Neutrophil (primary cell): ENCODE measurements at regions not wholly inside any gene's neighbourhood (a gene's known extent, or its start where the extent isn't known, plus 50 kb on each side); places are given as distances from the start of the nearest gene placed in this dataset.

Experiments
- H3K27ac ChIP-seq: fragments of 200-600 bp; sonication (generic); 2 replicates; pipeline ENCODE4 v1.5.1; 2016; ENCODE audit warnings: mild to moderate bottlenecking, moderate library complexity
- H3K27me3 ChIP-seq: fragments of 200-600 bp; sonication (generic); 2 replicates; pipeline ENCODE4 v1.6.0; 2016; ENCODE audit warnings: mild to moderate bottlenecking
- H3K36me3 ChIP-seq: fragments of 200-600 bp; sonication (generic); 2 replicates; pipeline ENCODE4 v1.5.1; 2017
- H3K4me1 ChIP-seq, 2 experiments: fragments of 200-600 bp in 1 of 2; sonication (generic) in 1 of 2; 1 replicate in 1 of 2; 2 replicates in 1 of 2; pipeline versions ENCODE4 v1.5.1 to v1.6.1; 2013 to 2016; ENCODE audit warnings: low read depth in 1 of 2, low read length in 1 of 2, mild to moderate bottlenecking in 1 of 2, moderate library complexity in 1 of 2; ENCODE audit not compliant: control insufficient read depth in 1 of 2, insufficient read depth in 1 of 2
- H3K4me3 ChIP-seq, 2 experiments: fragments of 200-600 bp in 1 of 2; sonication (generic) in 1 of 2; 1 replicate in 1 of 2; 2 replicates in 1 of 2; pipeline ENCODE4 v1.5.1; 2013 to 2016; ENCODE audit warnings: low read depth in 1 of 2, low read length in 1 of 2, mild to moderate bottlenecking in 1 of 2, moderate library complexity in 1 of 2
- H3K9me3 ChIP-seq: fragments of 200-600 bp; sonication (generic); 2 replicates; pipeline ENCODE4 v1.5.1; 2016
- CTCF ChIP-seq: fragments of 200-600 bp; sonication (generic); IDR thresholded peaks from 2 replicates; pipeline ENCODE4 v1.5.1; 2016; ENCODE audit warnings: antibody characterized with exemption

GRCh38 chr6:119535332-119535731 is 185.8 kb upstream of the MAN1A1 start:
- H3K27me3 ChIP-seq = no peaks in the 10 kb centered on the region
- H3K36me3 ChIP-seq = no peaks in the 10 kb centered on the region
- H3K4me1 ChIP-seq = no peaks in the 10 kb centered on the region
- no peak overlapping the region for H3K27ac ChIP-seq
- H3K9me3 ChIP-seq = no peaks in the 10 kb centered on the region
- TF ChIP-seq CTCF = no peak
- no peak overlapping the region for H3K4me3 ChIP-seq

DNA sequence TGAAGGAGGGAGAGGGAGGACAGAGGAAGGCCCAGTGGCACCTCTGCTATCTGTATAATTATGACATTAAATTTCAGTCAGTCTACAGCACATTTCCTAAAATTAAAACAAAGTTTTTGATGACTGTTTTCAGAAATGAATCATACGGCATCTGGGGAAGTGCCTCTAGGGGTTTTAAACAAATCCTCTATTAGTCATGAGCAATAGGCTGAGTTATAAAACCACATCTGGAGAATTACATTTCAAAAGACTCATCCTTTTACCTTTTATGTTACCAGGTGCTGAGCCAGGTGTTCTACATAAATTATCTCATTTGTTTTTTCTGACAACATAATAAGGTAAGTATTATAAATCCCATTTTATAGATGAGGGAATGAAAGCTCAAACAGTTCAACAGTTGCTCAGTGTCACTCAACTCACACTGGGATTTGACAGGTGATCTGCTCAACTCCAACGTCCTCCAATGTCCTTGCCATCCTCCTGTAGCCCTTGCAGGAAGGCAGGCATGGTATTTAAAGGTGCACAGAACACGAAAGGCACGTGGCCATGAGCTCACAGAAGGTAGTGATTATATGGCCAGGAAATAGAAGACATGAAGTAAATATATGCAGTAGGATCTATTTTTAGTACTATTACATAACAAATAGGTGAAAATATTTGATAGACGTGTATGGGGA is 184.2 kb upstream of the MAN1A1 start:
- Histone ChIP-seq H3K4me1 (no peaks in the 10 kb centered on the region), H3K27ac (no peak overlapping the region), H3K36me3 (no peaks in the 10 kb centered on the region), H3K9me3 (no peaks in the 10 kb centered on the region), H3K4me3 (no peak overlapping the region), H3K27me3 (no peaks in the 10 kb centered on the region)
- no peak for TF ChIP-seq CTCF

DNA sequence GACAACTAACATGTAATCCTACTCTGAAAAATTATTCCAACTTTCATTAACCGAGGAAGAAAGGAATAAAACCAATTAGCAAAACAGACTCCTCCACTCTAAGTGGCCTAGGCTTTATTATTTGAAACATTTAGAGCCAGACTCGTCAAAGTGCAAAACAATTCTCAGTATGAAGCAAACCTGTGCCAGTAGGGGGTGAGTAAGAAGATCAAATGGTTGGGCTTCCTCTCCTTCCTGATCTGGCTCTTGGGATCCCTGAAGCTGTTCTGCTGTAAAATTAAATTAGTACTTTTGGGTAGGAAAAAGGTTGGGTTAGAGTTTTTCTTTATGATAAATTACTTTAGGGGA is 177.6 kb upstream of the MAN1A1 start:
- no peaks in the 10 kb centered on the region for H3K36me3 ChIP-seq
- no peak for TF ChIP-seq CTCF
- H3K27me3 ChIP-seq = no peaks in the 10 kb centered on the region
- H3K4me3 ChIP-seq = no peak overlapping the region
- no peaks in the 10 kb centered on the region for H3K9me3 ChIP-seq
- H3K4me1 ChIP-seq = no peaks in the 10 kb centered on the region
- no peak overlapping the region for H3K27ac ChIP-seq

DNA sequence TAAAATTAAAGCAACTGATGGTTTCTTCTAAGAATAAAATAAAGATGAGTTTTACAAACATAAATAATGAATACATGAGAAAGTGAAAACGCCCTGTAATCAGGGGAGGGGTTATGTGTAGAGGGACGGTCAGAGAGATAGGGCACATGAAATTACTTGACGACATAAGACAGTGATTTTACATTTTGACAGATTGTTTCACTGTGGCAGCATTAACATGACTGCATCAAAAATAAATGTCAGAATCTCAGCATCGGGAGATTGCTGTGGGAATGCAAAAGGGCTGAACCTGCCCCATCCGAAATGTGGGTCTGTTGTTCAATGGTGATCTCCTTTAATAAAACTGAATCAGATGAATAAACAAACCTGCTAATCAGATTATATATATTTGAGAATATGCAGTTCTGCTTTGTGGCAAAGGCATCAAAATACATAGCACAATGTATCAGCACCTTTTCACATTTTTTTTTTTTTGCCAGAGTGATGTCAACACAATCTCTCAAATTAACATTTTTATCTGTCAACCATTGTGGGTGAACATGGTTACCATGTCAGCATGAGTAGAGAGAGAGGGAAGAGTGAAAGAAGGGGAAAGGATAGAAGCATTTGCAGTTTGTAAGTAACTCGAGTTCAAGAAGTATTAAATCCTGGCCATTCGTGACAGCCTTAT is 177.1 kb upstream of the MAN1A1 start:
- Histone ChIP-seq H3K4me1 (no peaks in the 10 kb centered on the region), H3K9me3 (no peaks in the 10 kb centered on the region), H3K27me3 (no peaks in the 10 kb centered on the region), H3K27ac (no peak overlapping the region), H3K4me3 (no peak overlapping the region), H3K36me3 (no peaks in the 10 kb centered on the region)
- no peak for TF ChIP-seq CTCF

DNA sequence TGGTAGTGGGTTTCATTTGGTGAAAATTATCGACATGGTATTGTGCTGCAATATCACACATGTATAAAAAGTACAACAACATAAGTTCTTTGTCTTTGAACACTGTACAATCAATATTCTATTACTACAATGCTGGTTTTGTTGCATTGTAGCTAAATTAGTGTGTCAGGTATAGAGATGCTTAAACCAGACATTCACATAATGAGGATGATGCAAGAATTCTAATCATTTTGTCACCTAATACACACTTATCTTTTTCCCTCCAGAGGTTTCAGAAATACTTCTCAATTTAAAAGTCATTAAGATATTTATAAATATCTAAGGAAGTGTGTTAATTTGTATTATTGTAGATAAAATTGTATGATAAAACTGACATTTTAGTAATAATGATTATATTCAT is 174.8 kb upstream of the MAN1A1 start:
- Histone ChIP-seq H3K27me3 (no peaks in the 10 kb centered on the region), H3K4me1 (no peaks in the 10 kb centered on the region), H3K36me3 (no peaks in the 10 kb centered on the region), H3K4me3 (no peak overlapping the region), H3K9me3 (no peaks in the 10 kb centered on the region), H3K27ac (no peak overlapping the region)
- TF ChIP-seq CTCF = no peak
